GM23338 (cell line): ENCODE measurements at regions not wholly inside any gene's neighbourhood (a gene's known extent, or its start where the extent isn't known, plus 50 kb on each side); places are given as distances from the start of the nearest gene placed in this dataset.

ENCODE experiments used
- CREB1 ChIP-seq: fragments of 250-450 bp; sonication (Bioruptor Pico); IDR thresholded peaks from 2 replicates; pipeline ENCODE4 v1.5.0; 2020; ENCODE audit warnings: low read depth, mild to moderate bottlenecking, moderate library complexity
- EZH2 ChIP-seq: fragments of 200-600 bp; sonication (generic); IDR thresholded peaks from one replicate; pipeline ENCODE4 v1.8.0; 2017; ENCODE audit warnings: antibody characterized with exemption, mild to moderate bottlenecking, low read depth; ENCODE audit not compliant: unreplicated experiment
- EZH2phosphoT487 ChIP-seq: fragments of 200-600 bp; sonication (generic); IDR thresholded peaks from one replicate; pipeline ENCODE4 v1.8.1; 2018; ENCODE audit warnings: antibody characterized with exemption; ENCODE audit not compliant: unreplicated experiment
- JUNB ChIP-seq: IDR thresholded peaks from one replicate; pipeline ENCODE4 v1.6.1; 2016; ENCODE audit warnings: antibody characterized with exemption; ENCODE audit not compliant: unreplicated experiment
- NANOG ChIP-seq: IDR thresholded peaks from 2 replicates; pipeline ENCODE4 v1.6.1; 2016; ENCODE audit warnings: antibody characterized with exemption, borderline replicate concordance
- POLR2AphosphoS5 ChIP-seq: IDR thresholded peaks from 2 replicates; pipeline ENCODE4 v1.6.1; 2016; ENCODE audit warnings: antibody characterized with exemption, low read depth
- ZNF114 ChIP-seq: fragments of 250-450 bp; sonication (Bioruptor Pico); IDR thresholded peaks from 2 replicates; pipeline ENCODE4 v1.5.0; 2020; ENCODE audit warnings: mild to moderate bottlenecking, moderate library complexity
- ZNF331 ChIP-seq: fragments of 250-450 bp; sonication (Bioruptor Pico); IDR thresholded peaks from 2 replicates; pipeline ENCODE4 v1.5.0; 2020; ENCODE audit warnings: low read depth, mild to moderate bottlenecking, moderate library complexity
- TF ChIP-seq, protein P1 (sequence below), 2 experiments: fragments of 200-600 bp in 1 of 2; sonication (generic) in 1 of 2; conservative IDR thresholded peaks; 2 replicates each; pipeline versions ENCODE4 v1.5.1 to v1.6.1; 2016 to 2017; ENCODE audit warnings: antibody characterized with exemption in 2 of 2, low read depth in 2 of 2, mild to moderate bottlenecking in 2 of 2, moderate library complexity in 1 of 2
- TF ChIP-seq, protein P2 (sequence below): IDR thresholded peaks from one replicate; pipeline ENCODE4 v1.6.1; 2018; ENCODE audit warnings: antibody characterized with exemption; ENCODE audit not compliant: unreplicated experiment
- TF ChIP-seq, protein P3 (sequence below): IDR thresholded peaks from 2 replicates; pipeline ENCODE4 v1.6.1; 2016; ENCODE audit warnings: antibody characterized with exemption

DNA sequence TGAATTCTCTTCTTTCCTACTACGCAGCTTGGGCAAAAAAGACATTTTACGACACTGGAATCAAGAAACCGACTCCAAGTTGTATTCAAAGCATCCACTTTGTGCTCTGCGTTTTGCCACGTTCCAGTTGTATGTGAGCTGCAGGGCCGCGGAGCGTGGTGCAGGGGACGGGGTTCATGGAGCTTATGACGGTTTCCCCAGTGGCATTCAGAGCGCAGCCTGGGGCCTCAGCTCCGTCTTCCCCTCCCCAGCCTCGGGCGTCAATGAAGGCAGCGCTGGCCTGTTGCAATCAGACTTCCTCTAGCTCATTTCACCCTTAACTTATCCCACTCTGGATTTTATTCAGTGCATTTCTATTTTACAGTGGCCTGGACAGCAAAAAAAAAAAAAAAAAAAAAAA, 403.4 kb upstream of the KLF6 start:
- TF ChIP-seq, protein P1, sequence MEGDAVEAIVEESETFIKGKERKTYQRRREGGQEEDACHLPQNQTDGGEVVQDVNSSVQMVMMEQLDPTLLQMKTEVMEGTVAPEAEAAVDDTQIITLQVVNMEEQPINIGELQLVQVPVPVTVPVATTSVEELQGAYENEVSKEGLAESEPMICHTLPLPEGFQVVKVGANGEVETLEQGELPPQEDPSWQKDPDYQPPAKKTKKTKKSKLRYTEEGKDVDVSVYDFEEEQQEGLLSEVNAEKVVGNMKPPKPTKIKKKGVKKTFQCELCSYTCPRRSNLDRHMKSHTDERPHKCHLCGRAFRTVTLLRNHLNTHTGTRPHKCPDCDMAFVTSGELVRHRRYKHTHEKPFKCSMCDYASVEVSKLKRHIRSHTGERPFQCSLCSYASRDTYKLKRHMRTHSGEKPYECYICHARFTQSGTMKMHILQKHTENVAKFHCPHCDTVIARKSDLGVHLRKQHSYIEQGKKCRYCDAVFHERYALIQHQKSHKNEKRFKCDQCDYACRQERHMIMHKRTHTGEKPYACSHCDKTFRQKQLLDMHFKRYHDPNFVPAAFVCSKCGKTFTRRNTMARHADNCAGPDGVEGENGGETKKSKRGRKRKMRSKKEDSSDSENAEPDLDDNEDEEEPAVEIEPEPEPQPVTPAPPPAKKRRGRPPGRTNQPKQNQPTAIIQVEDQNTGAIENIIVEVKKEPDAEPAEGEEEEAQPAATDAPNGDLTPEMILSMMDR (conservative IDR thresholded peaks at IDR 0.05; ENCODE audit: low read depth in 2 of 2), result no peak
- TF ChIP-seq CREB1 (CRISPR knock-in tag), result no peak
- TF ChIP-seq, protein P2, sequence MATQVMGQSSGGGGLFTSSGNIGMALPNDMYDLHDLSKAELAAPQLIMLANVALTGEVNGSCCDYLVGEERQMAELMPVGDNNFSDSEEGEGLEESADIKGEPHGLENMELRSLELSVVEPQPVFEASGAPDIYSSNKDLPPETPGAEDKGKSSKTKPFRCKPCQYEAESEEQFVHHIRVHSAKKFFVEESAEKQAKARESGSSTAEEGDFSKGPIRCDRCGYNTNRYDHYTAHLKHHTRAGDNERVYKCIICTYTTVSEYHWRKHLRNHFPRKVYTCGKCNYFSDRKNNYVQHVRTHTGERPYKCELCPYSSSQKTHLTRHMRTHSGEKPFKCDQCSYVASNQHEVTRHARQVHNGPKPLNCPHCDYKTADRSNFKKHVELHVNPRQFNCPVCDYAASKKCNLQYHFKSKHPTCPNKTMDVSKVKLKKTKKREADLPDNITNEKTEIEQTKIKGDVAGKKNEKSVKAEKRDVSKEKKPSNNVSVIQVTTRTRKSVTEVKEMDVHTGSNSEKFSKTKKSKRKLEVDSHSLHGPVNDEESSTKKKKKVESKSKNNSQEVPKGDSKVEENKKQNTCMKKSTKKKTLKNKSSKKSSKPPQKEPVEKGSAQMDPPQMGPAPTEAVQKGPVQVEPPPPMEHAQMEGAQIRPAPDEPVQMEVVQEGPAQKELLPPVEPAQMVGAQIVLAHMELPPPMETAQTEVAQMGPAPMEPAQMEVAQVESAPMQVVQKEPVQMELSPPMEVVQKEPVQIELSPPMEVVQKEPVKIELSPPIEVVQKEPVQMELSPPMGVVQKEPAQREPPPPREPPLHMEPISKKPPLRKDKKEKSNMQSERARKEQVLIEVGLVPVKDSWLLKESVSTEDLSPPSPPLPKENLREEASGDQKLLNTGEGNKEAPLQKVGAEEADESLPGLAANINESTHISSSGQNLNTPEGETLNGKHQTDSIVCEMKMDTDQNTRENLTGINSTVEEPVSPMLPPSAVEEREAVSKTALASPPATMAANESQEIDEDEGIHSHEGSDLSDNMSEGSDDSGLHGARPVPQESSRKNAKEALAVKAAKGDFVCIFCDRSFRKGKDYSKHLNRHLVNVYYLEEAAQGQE, result no peak
- no peak for TF ChIP-seq JUNB
- no peak for TF ChIP-seq POLR2AphosphoS5
- no peak for TF ChIP-seq EZH2
- no peak for TF ChIP-seq ZNF114 (CRISPR knock-in tag)
- TF ChIP-seq EZH2phosphoT487, result no peak
- TF ChIP-seq, protein P3, sequence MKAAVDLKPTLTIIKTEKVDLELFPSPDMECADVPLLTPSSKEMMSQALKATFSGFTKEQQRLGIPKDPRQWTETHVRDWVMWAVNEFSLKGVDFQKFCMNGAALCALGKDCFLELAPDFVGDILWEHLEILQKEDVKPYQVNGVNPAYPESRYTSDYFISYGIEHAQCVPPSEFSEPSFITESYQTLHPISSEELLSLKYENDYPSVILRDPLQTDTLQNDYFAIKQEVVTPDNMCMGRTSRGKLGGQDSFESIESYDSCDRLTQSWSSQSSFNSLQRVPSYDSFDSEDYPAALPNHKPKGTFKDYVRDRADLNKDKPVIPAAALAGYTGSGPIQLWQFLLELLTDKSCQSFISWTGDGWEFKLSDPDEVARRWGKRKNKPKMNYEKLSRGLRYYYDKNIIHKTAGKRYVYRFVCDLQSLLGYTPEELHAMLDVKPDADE, result no peak
- TF ChIP-seq NANOG, result no peak
- no peak for TF ChIP-seq ZNF331 (CRISPR knock-in tag)
